GM12878 (cell line): ENCODE measurements at regions not wholly inside any gene's neighbourhood (a gene's known extent, or its start where the extent isn't known, plus 50 kb on each side); places are given as distances from the start of the nearest gene placed in this dataset.

Source experiments
- CTCF ChIP-seq, 3 experiments: IDR thresholded peaks in 2 of 3; conservative IDR thresholded peaks in 1 of 3; 2 replicates each; pipeline ENCODE4 v1.5.1; 2011; ENCODE audit warnings: low read depth in 3 of 3, low read length in 3 of 3, mild to moderate bottlenecking in 3 of 3, control low read depth in 2 of 3, moderate library complexity in 2 of 3, inconsistent platforms in 1 of 3, mixed read lengths in 1 of 3; ENCODE audit not compliant: control insufficient read depth in 2 of 3, insufficient read depth in 1 of 3; ENCODE audit errors: extremely low read depth in 1 of 3
- EZH2 ChIP-seq: IDR thresholded peaks from 2 replicates; pipeline ENCODE4 v1.6.1; 2012; ENCODE audit warnings: low read depth, mild to moderate bottlenecking, control low read depth, inconsistent platforms, low read length, borderline replicate concordance; ENCODE audit not compliant: control insufficient read depth
- GATAD2B ChIP-seq: fragments of 450-650 bp; conservative IDR thresholded peaks from 2 replicates; pipeline ENCODE4 v1.6.1; 2017; ENCODE audit warnings: low read depth, mild to moderate bottlenecking, moderate library complexity
- NBN ChIP-seq: fragments of 450-650 bp; IDR thresholded peaks from 2 replicates; pipeline ENCODE4 v1.6.1; 2016
- PKNOX1 ChIP-seq: fragments of 450-650 bp; IDR thresholded peaks from 2 replicates; pipeline ENCODE4 v1.6.1; 2016; ENCODE audit warnings: mild to moderate bottlenecking
- POLR2A ChIP-seq: IDR thresholded peaks from 2 replicates; pipeline ENCODE4 v1.6.1; 2011; ENCODE audit warnings: low read depth, mild to moderate bottlenecking, low read length
- POLR2AphosphoS2 ChIP-seq: IDR thresholded peaks from 2 replicates; pipeline ENCODE4 v1.6.1; 2011; ENCODE audit warnings: low read depth, mild to moderate bottlenecking, low read length, improper control_type of control experiment, moderate library complexity
- TAF1 ChIP-seq: IDR thresholded peaks from 2 replicates; pipeline ENCODE4 v1.6.1; 2011; ENCODE audit warnings: mild to moderate bottlenecking, low read depth, low read length, borderline replicate concordance

GRCh38 chr18:78501251-78501650, 478.4 kb upstream of the SALL3 start:
- TF ChIP-seq PKNOX1, result no peak
- no peak for TF ChIP-seq GATAD2B
- TF ChIP-seq TAF1, result no peak
- TF ChIP-seq EZH2, result no peak
- no peak for TF ChIP-seq CTCF (IDR thresholded peaks at IDR 0.05 in 2 of 3, conservative IDR thresholded peaks at IDR 0.05 in 1 of 3; ENCODE audit: control insufficient read depth in 2 of 3, extremely low read depth in 1 of 3, insufficient read depth in 1 of 3, low read depth in 3 of 3, low read length in 3 of 3)
- no peak for TF ChIP-seq NBN
- TF ChIP-seq POLR2A, result no peak
- TF ChIP-seq POLR2AphosphoS2, result no peak
